SK-N-SH (cell line): ENCODE measurements at regions not wholly inside any gene's neighbourhood (a gene's known extent, or its start where the extent isn't known, plus 50 kb on each side); places are given as distances from the start of the nearest gene placed in this dataset.

Experiments
- CTCF ChIA-PET: fragments of 300-600, 350-600 bp; formaldehyde crosslinking; extraction: SDS; loops from one replicate; lab custom pipeline; 2021; lab: Yijun Ruan, JAX
- POLR2A ChIA-PET: fragments of 350-600 bp; sonication (Branson Sonifier 250); formaldehyde crosslinking; extraction: SDS; loops from one replicate; lab custom pipeline; 2020; ENCODE audit warnings: antibody characterized with exemption, inconsistent platforms; lab: Yijun Ruan, JAX
- DNase-seq: peaks from one replicate; pipeline ENCODE4 v3.0.0; 2012
- H2AFZ ChIP-seq: fragments of 200-600 bp; sonication (generic); 2 replicates; pipeline ENCODE4 v1.8.1; 2016; ENCODE audit warnings: antibody characterized with exemption, mild to moderate bottlenecking, low read depth
- H3F3A ChIP-seq: fragments of 200-600 bp; sonication (generic); replicated peaks from 2 replicates; pipeline ENCODE3; 2016; ENCODE audit warnings: antibody characterized with exemption, mild to moderate bottlenecking; ENCODE audit not compliant: insufficient read depth
- H3K27ac ChIP-seq, 2 experiments: fragments of 200-500 bp in 1 of 2; fragments of 200-600 bp in 1 of 2; sonication (Bioruptor generic) in 1 of 2; sonication (generic), shearing (Covaris generic) in 1 of 2; 2 replicates each; pipeline versions ENCODE4 v1.5.1 to v1.6.1; 2014 to 2016; ENCODE audit warnings: low read depth in 2 of 2, inconsistent platforms in 1 of 2, low read length in 1 of 2, mild to moderate bottlenecking in 1 of 2, mixed read lengths in 1 of 2
- H3K27me3 ChIP-seq: fragments of 200-600 bp; sonication (generic), shearing (Covaris generic); 2 replicates; pipeline ENCODE4 v1.6.1; 2016; ENCODE audit warnings: mixed run types; ENCODE audit not compliant: insufficient read depth
- H3K36me3 ChIP-seq, 2 experiments: fragments of 200-500 bp in 1 of 2; fragments of 200-600 bp in 1 of 2; sonication (Bioruptor generic) in 1 of 2; sonication (generic) in 1 of 2; replicated peaks in 1 of 2; 2 replicates each; pipeline versions ENCODE3 to v1.5.1; 2014 to 2016; ENCODE audit warnings: low read length in 1 of 2, mild to moderate bottlenecking in 1 of 2; ENCODE audit not compliant: insufficient read depth in 2 of 2, control insufficient read depth in 1 of 2
- H3K4me1 ChIP-seq, 2 experiments: fragments of 200-500 bp in 1 of 2; fragments of 200-600 bp in 1 of 2; sonication (Bioruptor generic) in 1 of 2; sonication (generic), shearing (Covaris generic) in 1 of 2; 2 replicates each; pipeline versions ENCODE4 v1.5.1 to v1.6.1; 2014 to 2016; ENCODE audit warnings: low read depth in 1 of 2, low read length in 1 of 2, mixed run types in 1 of 2; ENCODE audit not compliant: insufficient read depth in 2 of 2, control insufficient read depth in 1 of 2
- H3K4me2 ChIP-seq: fragments of 200-600 bp; sonication (generic), shearing (Covaris generic); 2 replicates; pipeline ENCODE4 v1.6.1; 2017; ENCODE audit warnings: mixed run types
- H3K4me3 ChIP-seq, 2 experiments: fragments of 200-500 bp in 1 of 2; fragments of 200-600 bp in 1 of 2; sonication (Bioruptor generic) in 1 of 2; sonication (generic), shearing (Covaris generic) in 1 of 2; 2 replicates each; pipeline versions ENCODE4 v1.5.1 to v1.8.1; 2014 to 2016; ENCODE audit warnings: low read depth in 2 of 2, inconsistent platforms in 1 of 2, low read length in 1 of 2, mild to moderate bottlenecking in 1 of 2, mixed read lengths in 1 of 2, moderate library complexity in 1 of 2
- H3K79me2 ChIP-seq: fragments of 200-600 bp; sonication (generic); 2 replicates; pipeline ENCODE4 v1.8.1; 2017; ENCODE audit warnings: mild to moderate bottlenecking; ENCODE audit not compliant: insufficient read depth
- H3K9ac ChIP-seq: fragments of 200-600 bp; sonication (generic); 2 replicates; pipeline ENCODE4 v1.6.1; 2017; ENCODE audit warnings: mixed run types
- H3K9me2 ChIP-seq: fragments of 200-600 bp; sonication (generic); 2 replicates; pipeline ENCODE4 v1.6.1; 2017; ENCODE audit warnings: mixed run types
- H3K9me3 ChIP-seq: fragments of 200-600 bp; sonication (generic); 2 replicates; pipeline ENCODE4 v1.6.1; 2017; ENCODE audit warnings: mixed run types, mild to moderate bottlenecking, moderate library complexity
- H4K20me1 ChIP-seq: fragments of 200-600 bp; sonication (generic); 2 replicates; pipeline ENCODE4 v1.6.1; 2017; ENCODE audit warnings: mild to moderate bottlenecking, mixed run types; ENCODE audit not compliant: insufficient read depth
- CTCF ChIP-seq: fragments of 200-600 bp; sonication (generic); IDR thresholded peaks from 2 replicates; pipeline ENCODE4 v1.6.1; 2017; ENCODE audit warnings: antibody characterized with exemption, mild to moderate bottlenecking, moderate library complexity
- EP300 ChIP-seq, 2 experiments: IDR thresholded peaks; 2 replicates each; pipeline versions ENCODE4 v1.4.0 to v1.6.1; 2012; ENCODE audit warnings: borderline replicate concordance in 1 of 2, low read depth in 1 of 2, low read length in 1 of 2
- FOXJ3 ChIP-seq: sonication (generic); formaldehyde crosslinking; IDR thresholded peaks from 2 replicates; pipeline ENCODE4 v1.5.1; 2020; ENCODE audit warnings: mild to moderate bottlenecking, missing genetic modification reagents
- IRF3 ChIP-seq: fragments of 150-350 bp; IDR thresholded peaks from 2 replicates; pipeline ENCODE4 v1.6.1; 2016; ENCODE audit warnings: mild to moderate bottlenecking, low read depth, low read length
- MAX ChIP-seq: IDR thresholded peaks from 2 replicates; pipeline ENCODE4 v1.4.0; 2012; ENCODE audit warnings: low read depth
- NRF1 ChIP-seq: IDR thresholded peaks from 2 replicates; pipeline ENCODE4 v1.6.1; 2012; ENCODE audit warnings: low read depth, mild to moderate bottlenecking, low read length
- RCOR1 ChIP-seq: fragments of 150-350 bp; IDR thresholded peaks from 2 replicates; pipeline ENCODE4 v1.6.1; 2017; ENCODE audit warnings: antibody characterized with exemption, low read length
- SIN3A ChIP-seq: IDR thresholded peaks from 2 replicates; pipeline ENCODE4 v1.6.1; 2012; ENCODE audit warnings: low read depth, mild to moderate bottlenecking, low read length, moderate library complexity, borderline replicate concordance
- SMC3 ChIP-seq: IDR thresholded peaks from 2 replicates; pipeline ENCODE4 v1.6.1; 2012; ENCODE audit warnings: low read depth, low read length, improper control_type of control experiment
- TEAD4 ChIP-seq: IDR thresholded peaks from 2 replicates; pipeline ENCODE4 v1.4.0; 2012; ENCODE audit warnings: mild to moderate bottlenecking, borderline replicate concordance; ENCODE audit not compliant: insufficient read depth
- ZBTB33 ChIP-seq: IDR thresholded peaks from 2 replicates; pipeline ENCODE4 v1.4.0; 2012; ENCODE audit warnings: low read depth, borderline replicate concordance
- WGBS: methylation state at CpG from one replicate; pipeline ENCODE4 v1.1.6; 2017; ENCODE audit warnings: low lambda C conversion rate; 5-methylcytosine and 5-hydroxymethylcytosine counted together
- TF ChIP-seq, protein P1 (sequence below): IDR thresholded peaks from 2 replicates; pipeline ENCODE4 v1.4.0; 2012; ENCODE audit warnings: low read depth, borderline replicate concordance
- TF ChIP-seq, protein P2 (sequence below): IDR thresholded peaks from 2 replicates; pipeline ENCODE4 v1.6.1; 2012; ENCODE audit warnings: mild to moderate bottlenecking, low read depth, low read length, moderate library complexity

GRCh38 chr2:5442736-5443135 lies 249.4 kb upstream of the SOX11 start (continued):
- TF ChIP-seq ZBTB33, result no peak
- TF ChIP-seq MAX, result no peak

DNA sequence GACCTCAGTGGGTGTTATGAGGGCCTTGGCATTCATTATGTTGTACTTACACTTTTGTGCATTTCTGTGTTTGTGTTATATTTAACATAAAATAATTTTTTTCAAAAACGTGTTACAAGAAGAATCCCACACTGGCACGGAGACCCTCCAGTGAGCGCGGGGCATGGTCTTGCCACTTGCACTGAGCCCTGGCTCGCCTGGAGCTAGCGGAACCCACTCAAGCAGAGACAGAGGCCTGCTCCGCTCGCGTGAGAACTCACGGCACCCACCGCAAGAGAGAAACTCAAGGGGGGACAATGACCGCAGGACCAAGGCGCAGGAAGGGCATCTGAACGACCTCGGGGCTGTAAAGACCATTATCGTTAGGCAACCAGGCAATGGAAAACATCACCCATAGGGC lies 248.0 kb upstream of the SOX11 start:
- Histone ChIP-seq H3K27me3 (no peaks in the 10 kb centered on the region), H2AFZ (no peak overlapping the region), H3K36me3 (no peaks in the 10 kb centered on the region), H3K79me2 (no peaks in the 10 kb centered on the region), H3F3A (no peaks in the 10 kb centered on the region), H3K4me1 (no peaks in the 10 kb centered on the region), H4K20me1 (no peaks in the 10 kb centered on the region), H3K9me3 (no peaks in the 10 kb centered on the region; the same call in 1 of the 2 replicates), H3K9me2 (no peaks in the 10 kb centered on the region), H3K9ac (no peak overlapping the region), H3K4me2 (no peak overlapping the region), H3K4me3 (no peak overlapping the region), H3K27ac (no peak overlapping the region)
- 70% methylated on average over 16 of the region's 16 CpGs for WGBS
- TF ChIP-seq NRF1 (no peak), SMC3 (no peak), RCOR1 (no peak), CTCF (no peak), ZBTB33 (no peak), EP300 (IDR thresholded peaks at IDR 0.05; ENCODE audit: borderline replicate concordance in 1 of 2, low read depth in 1 of 2, low read length in 1 of 2) (no peak), MAX (no peak), SIN3A (no peak), IRF3 (no peak), FOXJ3 (no peak), TEAD4 (no peak)
- TF ChIP-seq, protein P1, sequence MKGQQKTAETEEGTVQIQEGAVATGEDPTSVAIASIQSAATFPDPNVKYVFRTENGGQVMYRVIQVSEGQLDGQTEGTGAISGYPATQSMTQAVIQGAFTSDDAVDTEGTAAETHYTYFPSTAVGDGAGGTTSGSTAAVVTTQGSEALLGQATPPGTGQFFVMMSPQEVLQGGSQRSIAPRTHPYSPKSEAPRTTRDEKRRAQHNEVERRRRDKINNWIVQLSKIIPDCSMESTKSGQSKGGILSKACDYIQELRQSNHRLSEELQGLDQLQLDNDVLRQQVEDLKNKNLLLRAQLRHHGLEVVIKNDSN, result no peak
- TF ChIP-seq, protein P2, sequence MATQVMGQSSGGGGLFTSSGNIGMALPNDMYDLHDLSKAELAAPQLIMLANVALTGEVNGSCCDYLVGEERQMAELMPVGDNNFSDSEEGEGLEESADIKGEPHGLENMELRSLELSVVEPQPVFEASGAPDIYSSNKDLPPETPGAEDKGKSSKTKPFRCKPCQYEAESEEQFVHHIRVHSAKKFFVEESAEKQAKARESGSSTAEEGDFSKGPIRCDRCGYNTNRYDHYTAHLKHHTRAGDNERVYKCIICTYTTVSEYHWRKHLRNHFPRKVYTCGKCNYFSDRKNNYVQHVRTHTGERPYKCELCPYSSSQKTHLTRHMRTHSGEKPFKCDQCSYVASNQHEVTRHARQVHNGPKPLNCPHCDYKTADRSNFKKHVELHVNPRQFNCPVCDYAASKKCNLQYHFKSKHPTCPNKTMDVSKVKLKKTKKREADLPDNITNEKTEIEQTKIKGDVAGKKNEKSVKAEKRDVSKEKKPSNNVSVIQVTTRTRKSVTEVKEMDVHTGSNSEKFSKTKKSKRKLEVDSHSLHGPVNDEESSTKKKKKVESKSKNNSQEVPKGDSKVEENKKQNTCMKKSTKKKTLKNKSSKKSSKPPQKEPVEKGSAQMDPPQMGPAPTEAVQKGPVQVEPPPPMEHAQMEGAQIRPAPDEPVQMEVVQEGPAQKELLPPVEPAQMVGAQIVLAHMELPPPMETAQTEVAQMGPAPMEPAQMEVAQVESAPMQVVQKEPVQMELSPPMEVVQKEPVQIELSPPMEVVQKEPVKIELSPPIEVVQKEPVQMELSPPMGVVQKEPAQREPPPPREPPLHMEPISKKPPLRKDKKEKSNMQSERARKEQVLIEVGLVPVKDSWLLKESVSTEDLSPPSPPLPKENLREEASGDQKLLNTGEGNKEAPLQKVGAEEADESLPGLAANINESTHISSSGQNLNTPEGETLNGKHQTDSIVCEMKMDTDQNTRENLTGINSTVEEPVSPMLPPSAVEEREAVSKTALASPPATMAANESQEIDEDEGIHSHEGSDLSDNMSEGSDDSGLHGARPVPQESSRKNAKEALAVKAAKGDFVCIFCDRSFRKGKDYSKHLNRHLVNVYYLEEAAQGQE, result no peak
- DNase-seq, result no peak
- POLR2A ChIA-PET, result no interaction called here
- CTCF ChIA-PET, result no interaction called here
